Brain microvascular endothelial cell (primary cell): ENCODE measurements at regions not wholly inside any gene's neighbourhood (a gene's known extent, or its start where the extent isn't known, plus 50 kb on each side); places are given as distances from the start of the nearest gene placed in this dataset.

Experiments used
- DNase-seq: peaks from one replicate; pipeline ENCODE4 v3.0.0-alpha.2; 2020
- H3K27ac ChIP-seq: fragments of 250-450 bp; sonication (Bioruptor Pico); 2 replicates; pipeline ENCODE4 v1.5.1; 2020; ENCODE audit warnings: mild to moderate bottlenecking, moderate library complexity
- H3K27me3 ChIP-seq: fragments of 250-450 bp; sonication (Bioruptor Pico); replicated peaks from 2 replicates; pipeline ENCODE4 v1.5.1; 2020; ENCODE audit warnings: mild to moderate bottlenecking
- H3K36me3 ChIP-seq: fragments of 250-450 bp; sonication (Bioruptor Pico); replicated peaks from 2 replicates; pipeline ENCODE4 v1.5.1; 2020; ENCODE audit warnings: mild to moderate bottlenecking
- H3K4me3 ChIP-seq: 2 replicates; pipeline ENCODE4 v1.5.1; 2011; ENCODE audit warnings: low read depth, mild to moderate bottlenecking, control low read depth, low read length, moderate library complexity
- CTCF ChIP-seq: IDR thresholded peaks from 2 replicates; pipeline ENCODE4 v1.5.1; 2011; ENCODE audit warnings: low read depth, mild to moderate bottlenecking, moderate library complexity, low read length, control low read depth, inconsistent platforms; ENCODE audit errors: missing control alignments
- in situ Hi-C: cut with HindIII; loops from 2 replicates; pipeline ENCODE4 v1.10.0; 2017; ENCODE audit warnings: low sequenced_read_pairs, low pct_ligation_motif_present

- no peak overlapping the region for H3K27ac ChIP-seq
- H3K36me3 ChIP-seq, result no peaks in the 10 kb centered on the region
Measured at GRCh38 chr17:69762359-69762758, 312.7 kb upstream of the KCNJ16 start.

GRCh38 chr17:69762766-69763165, 312.3 kb upstream of the KCNJ16 start:
- Histone ChIP-seq H3K36me3 (no peaks in the 10 kb centered on the region), H3K4me3 (no peak overlapping the region), H3K27me3 (no peaks in the 10 kb centered on the region), H3K27ac (no peak overlapping the region)
- DNase-seq, result no peak
- in situ Hi-C loops, result no loop called here
- no peak for TF ChIP-seq CTCF

More at GRCh38 chr17:69762359-69762758, 312.7 kb upstream of the KCNJ16 start:
- TF ChIP-seq CTCF, result no peak
- no peak for DNase-seq
- Histone ChIP-seq H3K4me3 (no peak overlapping the region), H3K27me3 (no peaks in the 10 kb centered on the region)
- in situ Hi-C loops, result no loop called here

- no peak for TF ChIP-seq CTCF
- no peak for DNase-seq
- in situ Hi-C loops, result no loop called here
- H3K4me3 ChIP-seq, result no peak overlapping the region
- H3K36me3 ChIP-seq, result no peaks in the 10 kb centered on the region
- no peak overlapping the region for H3K27ac ChIP-seq
- no peaks in the 10 kb centered on the region for H3K27me3 ChIP-seq
Measured at GRCh38 chr17:69763503-69763902, 311.5 kb upstream of the KCNJ16 start.

GRCh38 chr17:69764146-69764545, 310.9 kb upstream of the KCNJ16 start:
- in situ Hi-C loops, result no loop called here
- Histone ChIP-seq H3K36me3 (no peaks in the 10 kb centered on the region), H3K27me3 (no peaks in the 10 kb centered on the region), H3K27ac (no peak overlapping the region), H3K4me3 (no peak overlapping the region)
- DNase-seq, result no peak
- TF ChIP-seq CTCF, result no peak

GRCh38 chr17:69769050-69769449, 306.0 kb upstream of the KCNJ16 start:
- Histone ChIP-seq H3K27me3 (no peaks in the 10 kb centered on the region), H3K27ac (no peak overlapping the region), H3K4me3 (no peak overlapping the region), H3K36me3 (no peaks in the 10 kb centered on the region)
- TF ChIP-seq CTCF, result no peak
- in situ Hi-C loops, result no loop called here
- no peak for DNase-seq

- no peak for DNase-seq
- TF ChIP-seq CTCF, result no peak
- H3K27ac ChIP-seq, result no peak overlapping the region
- H3K4me3 ChIP-seq, result no peak overlapping the region
- in situ Hi-C loops, result no loop called here
- H3K27me3 ChIP-seq, result no peaks in the 10 kb centered on the region
- no peaks in the 10 kb centered on the region for H3K36me3 ChIP-seq
Measured at GRCh38 chr17:69773081-69773480, 301.9 kb upstream of the KCNJ16 start.
